ENCODE measurements at regions not wholly inside any gene's neighbourhood (a gene's known extent, or its start where the extent isn't known, plus 50 kb on each side); places are given as distances from the start of the nearest gene placed in this dataset.

- ChIA-PET POLR2A (no interaction called here), CTCF (interaction anchor here (0.8 kb wide), 1 partner anchor 14 kb away, joined by 3 read pairs; no protein-coding TSS in a partner anchor)
- Mint-ChIP-seq H3K4me1 (peaks cover 3% of the 10 kb centered on the region), H3K36me3 (ENCODE audit: low read depth) (no peaks in the 10 kb centered on the region), H3K27ac (no peak overlapping the region), H3K27me3 (peaks cover 2% of the 10 kb centered on the region), H3K9me3 (ENCODE audit: low read depth) (no peaks in the 10 kb centered on the region), H3K4me3 (no peak overlapping the region)
- ATAC-seq (no peak), DNase-seq (no peak)
- intact Hi-C loops (cut with DNase I, micrococcal nuclease) = no loop called here
Observed at GRCh38 chr12:11946161-11946560, 124.6 kb upstream of the BCL2L14 start.

GRCh38 chr12:11947213-11947612 is 123.5 kb upstream of the BCL2L14 start:
- CTCF ChIA-PET = interaction anchor here (0.6 kb wide), 1 partner anchor 76 kb away, joined by 3 read pairs; no protein-coding TSS in a partner anchor
- Mint-ChIP-seq H3K27ac (no peak overlapping the region), H3K27me3 (peaks cover 2% of the 10 kb centered on the region), H3K9me3 (ENCODE audit: low read depth) (no peaks in the 10 kb centered on the region), H3K4me3 (no peak overlapping the region), H3K4me1 (peaks cover 3% of the 10 kb centered on the region), H3K36me3 (ENCODE audit: low read depth) (no peaks in the 10 kb centered on the region)
- no peak for ATAC-seq
- POLR2A ChIA-PET = no interaction called here
- intact Hi-C loops (cut with DNase I, micrococcal nuclease) = no loop called here
- DNase-seq = no peak

GRCh38 chr12:11949738-11950411 is 120.9 kb upstream of the BCL2L14 start:
- no peak overlapping the region for H3K27ac Mint-ChIP-seq
- no peak overlapping the region for H3K4me3 Mint-ChIP-seq
- ChIA-PET POLR2A (interaction anchor here (0.6 kb wide), 1 partner anchor 31 kb away, joined by 3 read pairs; no protein-coding TSS in a partner anchor), CTCF (interaction anchor here (0.6 to 1.4 kb wide), 4 partner anchors 9 to 48 kb away, joined by 3 to 4 read pairs (median 3); no protein-coding TSS in a partner anchor)
- intact Hi-C loops (cut with DNase I, micrococcal nuclease) = no loop called here
- no peaks in the 10 kb centered on the region for H3K9me3 Mint-ChIP-seq (ENCODE audit: low read depth)
- ATAC-seq (no peak), DNase-seq (no peak)
- H3K36me3 Mint-ChIP-seq (ENCODE audit: low read depth) = no peaks in the 10 kb centered on the region
- H3K27me3 Mint-ChIP-seq = peaks cover 5% of the 10 kb centered on the region
- peaks cover 18% of the 10 kb centered on the region for H3K4me1 Mint-ChIP-seq

GRCh38 chr12:11951209-11951608 is 119.5 kb upstream of the BCL2L14 start:
- Mint-ChIP-seq H3K9me3 (ENCODE audit: low read depth) (no peaks in the 10 kb centered on the region), H3K27ac (no peak overlapping the region), H3K36me3 (ENCODE audit: low read depth) (no peaks in the 10 kb centered on the region), H3K4me1 (peaks cover 18% of the 10 kb centered on the region), H3K4me3 (no peak overlapping the region), H3K27me3 (peaks cover 9% of the 10 kb centered on the region)
- no peak for DNase-seq
- POLR2A ChIA-PET = no interaction called here
- no peak for ATAC-seq
- CTCF ChIA-PET = interaction anchor here (1.0 to 1.4 kb wide), 2 partner anchors 12 to 86 kb away, joined by 3 to 4 read pairs; no protein-coding TSS in a partner anchor
- intact Hi-C loops (cut with DNase I, micrococcal nuclease) = no loop called here

- ATAC-seq (no peak), DNase-seq (no peak)
- CTCF ChIA-PET = interaction anchor here (0.8 kb wide), 1 partner anchor 9 kb away, joined by 3 read pairs; no protein-coding TSS in a partner anchor
- Mint-ChIP-seq H3K4me1 (peaks cover 23% of the 10 kb centered on the region), H3K36me3 (ENCODE audit: low read depth) (no peaks in the 10 kb centered on the region), H3K27me3 (peaks cover 13% of the 10 kb centered on the region), H3K4me3 (no peak overlapping the region), H3K27ac (no peak overlapping the region), H3K9me3 (ENCODE audit: low read depth) (no peaks in the 10 kb centered on the region)
- POLR2A ChIA-PET = no interaction called here
- intact Hi-C loops (cut with DNase I, micrococcal nuclease) = no loop called here
Observed at GRCh38 chr12:11953523-11953922, 117.2 kb upstream of the BCL2L14 start.

GRCh38 chr12:11954181-11954580 is 116.6 kb upstream of the BCL2L14 start:
- Mint-ChIP-seq H3K4me3 (no peak overlapping the region), H3K9me3 (ENCODE audit: low read depth) (no peaks in the 10 kb centered on the region), H3K27me3 (peaks cover 11% of the 10 kb centered on the region), H3K36me3 (ENCODE audit: low read depth) (no peaks in the 10 kb centered on the region), H3K4me1 (peaks cover 29% of the 10 kb centered on the region), H3K27ac (peak overlapping the region; percentile 38)
- ATAC-seq (no peak), DNase-seq (peak; percentile 19)
- CTCF ChIA-PET = interaction anchor here (0.8 kb wide), 1 partner anchor 9 kb away, joined by 3 read pairs; no protein-coding TSS in a partner anchor
- POLR2A ChIA-PET = no interaction called here
- intact Hi-C loops (cut with DNase I, micrococcal nuclease) = no loop called here

- CTCF ChIA-PET = interaction anchor here (0.5 to 1.7 kb wide), 7 partner anchors 10 to 391 kb away, joined by 3 to 7 read pairs (median 3); no protein-coding TSS in a partner anchor
- ATAC-seq = peak; percentile 97
- peak; percentile 78 for DNase-seq
- H3K27ac Mint-ChIP-seq = peak overlapping the region; percentile 86
- peaks cover 36% of the 10 kb centered on the region for H3K4me1 Mint-ChIP-seq
- intact Hi-C loops (cut with DNase I, micrococcal nuclease) = loop anchor here (1.0 to 2.0 kb wide), 6 partner anchors 22 to 186 kb away; no protein-coding TSS in a partner anchor
- peaks cover 11% of the 10 kb centered on the region for H3K27me3 Mint-ChIP-seq
- POLR2A ChIA-PET = interaction anchor here (1.2 kb wide), 2 partner anchors 20 to 23 kb away, joined by 4 read pairs; no protein-coding TSS in a partner anchor
- H3K4me3 Mint-ChIP-seq = peak overlapping the region; percentile 11
- H3K36me3 Mint-ChIP-seq (ENCODE audit: low read depth) = no peaks in the 10 kb centered on the region
- H3K9me3 Mint-ChIP-seq (ENCODE audit: low read depth) = no peaks in the 10 kb centered on the region
Observed at GRCh38 chr12:11958221-11959091, 112.3 kb upstream of the BCL2L14 start.

- intact Hi-C loops (cut with DNase I, micrococcal nuclease) = loop anchor here (2.0 kb wide), 2 partner anchors 22 to 186 kb away; no protein-coding TSS in a partner anchor
- Mint-ChIP-seq H3K36me3 (ENCODE audit: low read depth) (no peaks in the 10 kb centered on the region), H3K27me3 (peaks cover 11% of the 10 kb centered on the region), H3K4me3 (peak overlapping the region; percentile 11), H3K4me1 (peaks cover 28% of the 10 kb centered on the region), H3K27ac (peak overlapping the region; percentile 86), H3K9me3 (ENCODE audit: low read depth) (no peaks in the 10 kb centered on the region)
- DNase-seq = peak; percentile 45
- POLR2A ChIA-PET = no interaction called here
- CTCF ChIA-PET = interaction anchor here (1.2 to 1.7 kb wide), 3 partner anchors 24 to 73 kb away, joined by 3 to 7 read pairs (median 3); no protein-coding TSS in a partner anchor
- ATAC-seq = peak; percentile 33
Observed at GRCh38 chr12:11959117-11959823, 111.5 kb upstream of the BCL2L14 start.

- H3K27me3 Mint-ChIP-seq = peaks cover 6% of the 10 kb centered on the region
Observed at GRCh38 chr12:11960646-11961045, 110.1 kb upstream of the BCL2L14 start.

GRCh38 chr12:11961686-11962085 is 109.1 kb upstream of the BCL2L14 start:
- CTCF ChIA-PET = interaction anchor here (0.6 to 1.6 kb wide), 5 partner anchors 18 to 191 kb away, joined by 3 to 5 read pairs (median 4); no protein-coding TSS in a partner anchor
- intact Hi-C loops (cut with DNase I, micrococcal nuclease) = no loop called here
- Mint-ChIP-seq H3K4me1 (peaks cover 22% of the 10 kb centered on the region), H3K27ac (no peak overlapping the region), H3K36me3 (ENCODE audit: low read depth) (no peaks in the 10 kb centered on the region), H3K27me3 (peaks cover 4% of the 10 kb centered on the region), H3K9me3 (ENCODE audit: low read depth) (no peaks in the 10 kb centered on the region), H3K4me3 (no peak overlapping the region)
- POLR2A ChIA-PET = no interaction called here
- DNase-seq (no peak), ATAC-seq (no peak)

More at GRCh38 chr12:11960646-11961045, 110.1 kb upstream of the BCL2L14 start:
- Mint-ChIP-seq H3K4me1 (peaks cover 22% of the 10 kb centered on the region), H3K27ac (no peak overlapping the region), H3K9me3 (ENCODE audit: low read depth) (no peaks in the 10 kb centered on the region), H3K4me3 (no peak overlapping the region), H3K36me3 (ENCODE audit: low read depth) (no peaks in the 10 kb centered on the region)
- CTCF ChIA-PET = interaction anchor here (0.7 to 1.6 kb wide), 7 partner anchors 11 to 126 kb away, joined by 3 to 5 read pairs (median 3); no protein-coding TSS in a partner anchor
- POLR2A ChIA-PET = no interaction called here
- intact Hi-C loops (cut with DNase I, micrococcal nuclease) = no loop called here
- DNase-seq (no peak), ATAC-seq (no peak)

- no peak for ATAC-seq
- ChIA-PET POLR2A (no interaction called here), CTCF (interaction anchor here (0.7 to 1.7 kb wide), 4 partner anchors 12 to 410 kb away, joined by 3 to 4 read pairs (median 4); no protein-coding TSS in a partner anchor)
- Mint-ChIP-seq H3K9me3 (ENCODE audit: low read depth) (no peaks in the 10 kb centered on the region), H3K4me1 (peaks cover 21% of the 10 kb centered on the region), H3K36me3 (ENCODE audit: low read depth) (no peaks in the 10 kb centered on the region), H3K27me3 (peaks cover 3% of the 10 kb centered on the region), H3K4me3 (no peak overlapping the region), H3K27ac (no peak overlapping the region)
- intact Hi-C loops (cut with DNase I, micrococcal nuclease) = no loop called here
- no peak for DNase-seq
Observed at GRCh38 chr12:11962860-11963259, 107.9 kb upstream of the BCL2L14 start.
